SK-N-SH (cell line): ENCODE measurements at regions not wholly inside any gene's neighbourhood (a gene's known extent, or its start where the extent isn't known, plus 50 kb on each side); places are given as distances from the start of the nearest gene placed in this dataset.

Experiments used
- CHD2 ChIP-seq: fragments of 150-350 bp; IDR thresholded peaks from 2 replicates; pipeline ENCODE4 v1.6.1; 2018; ENCODE audit warnings: low read length; ENCODE audit not compliant: partially characterized antibody
- CTCF ChIP-seq: fragments of 200-600 bp; sonication (generic); IDR thresholded peaks from 2 replicates; pipeline ENCODE4 v1.6.1; 2017; ENCODE audit warnings: antibody characterized with exemption, mild to moderate bottlenecking, moderate library complexity
- EP300 ChIP-seq, 2 experiments: IDR thresholded peaks; 2 replicates each; pipeline versions ENCODE4 v1.4.0 to v1.6.1; 2012; ENCODE audit warnings: borderline replicate concordance in 1 of 2, low read depth in 1 of 2, low read length in 1 of 2
- EZH2phosphoT487 ChIP-seq: fragments of 200-600 bp; sonication (generic); IDR thresholded peaks from 2 replicates; pipeline ENCODE4 v1.6.1; 2017; ENCODE audit warnings: low read depth, mixed run types, mild to moderate bottlenecking, antibody characterized with exemption, moderate library complexity, borderline replicate concordance
- IRF3 ChIP-seq: fragments of 150-350 bp; IDR thresholded peaks from 2 replicates; pipeline ENCODE4 v1.6.1; 2016; ENCODE audit warnings: mild to moderate bottlenecking, low read depth, low read length
- MAX ChIP-seq: IDR thresholded peaks from 2 replicates; pipeline ENCODE4 v1.4.0; 2012; ENCODE audit warnings: low read depth
- PBX3 ChIP-seq: IDR thresholded peaks from 2 replicates; pipeline ENCODE4; 2012
- SMC3 ChIP-seq: IDR thresholded peaks from 2 replicates; pipeline ENCODE4 v1.6.1; 2012; ENCODE audit warnings: low read depth, low read length, improper control_type of control experiment
- TAF1 ChIP-seq: IDR thresholded peaks from 2 replicates; pipeline ENCODE4 v1.6.1; 2012; ENCODE audit warnings: low read depth, mild to moderate bottlenecking, low read length, moderate library complexity, borderline replicate concordance
- YY1 ChIP-seq: IDR thresholded peaks from 2 replicates; pipeline ENCODE4 v1.4.0; 2012; ENCODE audit warnings: low read depth, mild to moderate bottlenecking

GRCh38 chr22:48077699-48078098 is 1315.2 kb downstream of the TBC1D22A start:
- TF ChIP-seq EP300 (IDR thresholded peaks at IDR 0.05; ENCODE audit: borderline replicate concordance in 1 of 2, low read depth in 1 of 2, low read length in 1 of 2) (no peak), CTCF (no peak), YY1 (no peak), SMC3 (no peak), CHD2 (no peak), IRF3 (no peak), EZH2phosphoT487 (no peak), TAF1 (no peak), PBX3 (no peak), MAX (no peak)
